GM10248 (cell line): ENCODE measurements at regions not wholly inside any gene's neighbourhood (a gene's known extent, or its start where the extent isn't known, plus 50 kb on each side); places are given as distances from the start of the nearest gene placed in this dataset.
"Not testable (repeated sequence)": the region's sequence is repeated elsewhere in the genome, so short reads cannot be mapped to it uniquely, and the experiment has no call there.

ENCODE experiments used
- CTCF ChIA-PET: fragments of 300-600 bp; sonication (Branson Sonifier 250); formaldehyde crosslinking; extraction: SDS; loops from one replicate; lab custom pipeline; 2021; ENCODE audit warnings: antibody characterized with exemption; lab: Yijun Ruan, JAX
- POLR2A ChIA-PET: fragments of 350-650 bp; sonication (Branson Sonifier 250); formaldehyde crosslinking; extraction: SDS; loops from one replicate; lab custom pipeline; 2020; ENCODE audit warnings: antibody characterized with exemption; lab: Yijun Ruan, JAX
- DNase-seq: peaks from one replicate; pipeline ENCODE4 v3.0.0; 2012; ENCODE audit errors: extremely low spot score
- TF ChIP-seq, protein P1 (sequence below): IDR thresholded peaks from 2 replicates; pipeline ENCODE4 v1.5.1; 2012; ENCODE audit warnings: mild to moderate bottlenecking, low read depth; ENCODE audit errors: extremely low read depth, missing control alignments, control extremely low read depth

DNA sequence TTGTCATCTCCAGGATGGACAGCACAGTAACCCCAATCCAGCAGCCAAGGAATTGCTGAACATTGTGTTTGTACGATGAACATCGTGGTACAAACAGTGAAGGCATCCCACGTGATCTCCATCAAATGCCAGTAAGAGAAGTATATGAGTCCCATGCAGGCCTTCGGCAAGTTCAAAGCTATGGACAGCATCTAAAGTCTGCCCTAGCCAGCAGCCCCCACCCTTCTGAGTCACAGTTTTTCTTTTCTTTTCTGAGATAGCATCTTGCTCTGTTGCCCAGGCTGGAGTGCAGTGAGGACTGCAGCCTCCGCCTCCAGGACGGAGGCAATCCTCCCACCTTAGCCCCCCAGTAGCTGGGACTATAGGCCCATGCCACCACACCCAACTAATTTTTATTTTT lies 71.0 kb upstream of the SRD5A2 start:
- TF ChIP-seq, protein P1, sequence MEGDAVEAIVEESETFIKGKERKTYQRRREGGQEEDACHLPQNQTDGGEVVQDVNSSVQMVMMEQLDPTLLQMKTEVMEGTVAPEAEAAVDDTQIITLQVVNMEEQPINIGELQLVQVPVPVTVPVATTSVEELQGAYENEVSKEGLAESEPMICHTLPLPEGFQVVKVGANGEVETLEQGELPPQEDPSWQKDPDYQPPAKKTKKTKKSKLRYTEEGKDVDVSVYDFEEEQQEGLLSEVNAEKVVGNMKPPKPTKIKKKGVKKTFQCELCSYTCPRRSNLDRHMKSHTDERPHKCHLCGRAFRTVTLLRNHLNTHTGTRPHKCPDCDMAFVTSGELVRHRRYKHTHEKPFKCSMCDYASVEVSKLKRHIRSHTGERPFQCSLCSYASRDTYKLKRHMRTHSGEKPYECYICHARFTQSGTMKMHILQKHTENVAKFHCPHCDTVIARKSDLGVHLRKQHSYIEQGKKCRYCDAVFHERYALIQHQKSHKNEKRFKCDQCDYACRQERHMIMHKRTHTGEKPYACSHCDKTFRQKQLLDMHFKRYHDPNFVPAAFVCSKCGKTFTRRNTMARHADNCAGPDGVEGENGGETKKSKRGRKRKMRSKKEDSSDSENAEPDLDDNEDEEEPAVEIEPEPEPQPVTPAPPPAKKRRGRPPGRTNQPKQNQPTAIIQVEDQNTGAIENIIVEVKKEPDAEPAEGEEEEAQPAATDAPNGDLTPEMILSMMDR, result no peak
- POLR2A ChIA-PET, result no interaction called here
- DNase-seq, result no peak
- CTCF ChIA-PET, result interaction anchor here (1.4 kb wide), 1 partner anchor 41 kb away, joined by 3 read pairs; no protein-coding TSS in a partner anchor

DNA sequence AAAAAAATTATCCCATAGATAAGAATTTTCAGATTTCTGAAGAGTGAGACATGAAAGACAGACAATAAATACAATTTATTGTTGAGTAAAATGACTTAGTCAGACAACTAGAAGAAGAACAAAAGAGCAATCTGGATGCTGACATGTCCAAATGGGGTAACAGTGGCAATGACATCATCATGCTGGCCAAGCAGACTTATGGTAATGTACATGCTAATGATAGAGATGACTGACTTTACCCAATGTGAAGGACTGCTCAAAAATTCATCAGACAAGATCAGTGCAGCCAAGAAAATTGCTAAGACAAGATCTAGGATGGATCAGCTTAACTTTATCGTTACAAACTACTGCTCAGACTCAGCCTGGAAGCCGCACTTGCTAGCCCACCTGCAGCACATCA lies 70.5 kb upstream of the SRD5A2 start:
- ChIA-PET CTCF (interaction anchor here (1.3 to 1.4 kb wide), 2 partner anchors 29 to 41 kb away, joined by 3 read pairs; no protein-coding TSS in a partner anchor), POLR2A (no interaction called here)
- TF ChIP-seq, protein P1, result no peak
- no peak for DNase-seq

DNA sequence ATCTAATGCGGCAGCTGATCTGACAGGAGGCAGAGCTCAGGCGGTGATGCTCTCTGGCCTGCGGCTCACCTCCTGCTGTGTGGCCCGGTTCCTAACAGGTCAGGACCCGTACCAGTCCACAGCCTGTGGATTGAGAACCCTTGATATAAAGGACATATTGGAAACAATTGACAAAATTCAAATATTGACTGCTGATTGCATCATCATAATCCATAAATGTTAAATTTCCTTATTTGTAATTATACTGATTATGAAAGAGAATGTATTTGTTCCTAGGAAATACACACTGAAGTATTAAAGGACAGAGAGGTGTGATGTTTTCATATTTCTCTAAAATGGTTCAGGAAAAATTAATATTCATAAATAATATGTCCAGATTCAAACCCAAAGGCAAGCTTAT lies 63.8 kb upstream of the SRD5A2 start:
- TF ChIP-seq, protein P1, result no peak
- POLR2A ChIA-PET, result no interaction called here
- DNase-seq, result no peak
- CTCF ChIA-PET, result no interaction called here

DNA sequence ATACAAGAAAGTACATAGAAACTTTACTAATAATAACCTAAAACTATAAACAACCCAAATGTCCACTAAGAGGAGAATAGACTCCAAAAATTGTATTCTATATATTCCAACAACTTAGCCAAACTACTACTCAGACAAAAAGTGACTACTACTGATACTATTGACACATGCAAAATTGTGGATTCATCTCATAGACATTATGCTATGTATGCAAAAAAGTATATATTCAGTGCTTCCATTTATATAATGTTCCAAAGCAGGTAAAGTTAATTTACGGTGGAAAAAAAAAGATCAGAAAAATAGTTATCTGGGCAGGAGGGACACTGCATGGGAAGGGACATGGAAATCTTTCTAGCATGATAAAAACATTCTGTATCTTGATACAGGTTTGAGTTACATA lies 62.0 kb upstream of the SRD5A2 start:
- no peak for DNase-seq
- TF ChIP-seq, protein P1, result no peak
- ChIA-PET POLR2A (no interaction called here), CTCF (no interaction called here)

DNA sequence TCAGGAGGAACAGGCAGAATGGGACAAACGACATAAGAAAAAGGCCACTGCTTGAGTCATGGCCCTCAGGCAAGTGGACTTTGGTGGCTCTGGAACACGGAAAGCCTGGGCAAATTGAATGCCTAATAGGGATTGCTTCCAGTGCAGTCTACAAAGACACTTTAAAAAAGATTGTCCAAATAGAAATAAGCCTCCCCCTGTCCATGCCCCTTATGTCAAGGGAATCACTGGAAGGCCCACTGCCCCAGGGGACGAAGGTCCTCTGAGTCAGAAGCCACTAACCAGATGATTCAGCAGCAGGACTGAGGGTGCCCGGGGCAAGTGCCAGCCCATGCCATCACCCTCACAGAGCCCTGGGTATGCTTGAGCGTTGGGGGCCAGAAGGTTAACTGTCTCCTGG lies 51.5 kb upstream of the SRD5A2 start:
- CTCF ChIA-PET, POLR2A ChIA-PET, DNase-seq: not testable (repeated sequence)
